Upper lobe of left lung (tissue), 6 donors: ENCODE measurements at regions not wholly inside any gene's neighbourhood (a gene's known extent, or its start where the extent isn't known, plus 50 kb on each side); places are given as distances from the start of the nearest gene placed in this dataset.

Experiments
- ATAC-seq, 2 donors: fragments of 200-7000 bp; cut with Tn5 transposase; one replicate each; pipeline ENCODE4 v1.9.1; 2022; ENCODE audit warnings: mild to moderate bottlenecking in 2 of 2, moderate library complexity in 2 of 2; ENCODE audit not compliant: low FRiP score in 2 of 2
- DNase-seq, 2 donors: peaks; one replicate each; pipeline ENCODE4 v3.0.0-alpha.2; 2019 to 2020
- H3K27ac ChIP-seq, 4 donors: fragments of 200-600 bp; sonication (generic); one replicate each; pipeline ENCODE4 v1.5.1; 2016 to 2019
- H3K27me3 ChIP-seq, 4 donors: fragments of 200-600 bp; sonication (generic); one replicate each; pipeline ENCODE4 v1.5.1; 2017 to 2019
- H3K36me3 ChIP-seq, 4 donors: fragments of 200-600 bp; sonication (generic); one replicate each; pipeline ENCODE4 v1.5.1; 2016 to 2019
- H3K4me1 ChIP-seq, 4 donors: fragments of 200-600 bp; sonication (generic); one replicate each; pipeline ENCODE4 v1.5.1; 2018 to 2019
- H3K4me3 ChIP-seq, 4 donors: fragments of 200-600 bp; sonication (generic); one replicate each; pipeline ENCODE4 v1.5.1; 2017 to 2019; ENCODE audit warnings: mild to moderate bottlenecking in 2 of 4, moderate library complexity in 1 of 4
- H3K9me3 ChIP-seq, 4 donors: fragments of 200-600 bp; sonication (generic); one replicate each; pipeline ENCODE4 v1.5.1; 2018 to 2019
- CTCF ChIP-seq, 6 experiments: fragments of 450-650 bp in 4 of 6; fragments of 200-600 bp in 2 of 6; sonication (generic) in 2 of 6; IDR thresholded peaks; one replicate each; pipeline ENCODE4 v1.5.1; 2016 to 2019; ENCODE audit warnings: antibody characterized with exemption in 6 of 6
- EP300 ChIP-seq, 4 donors: sonication (generic); formaldehyde crosslinking; IDR thresholded peaks; one replicate each; pipeline ENCODE4 v1.5.1; 2017; ENCODE audit warnings: antibody characterized with exemption in 4 of 4, control low read depth in 2 of 4
- POLR2A ChIP-seq, 4 donors: fragments of 450-650 bp; IDR thresholded peaks; one replicate each; pipeline ENCODE4 v1.5.1; 2016 to 2017; ENCODE audit warnings: antibody characterized with exemption in 4 of 4, mild to moderate bottlenecking in 2 of 4
- POLR2AphosphoS5 ChIP-seq, 2 donors: sonication (generic); formaldehyde crosslinking; IDR thresholded peaks; one replicate each; pipeline ENCODE4 v1.5.1; 2017; ENCODE audit warnings: antibody characterized with exemption in 2 of 2
- WGBS, 2 donors: methylation state at CpG; one replicate each; pipeline ENCODE4 v1.1.5; 2017 to 2018; 5-methylcytosine and 5-hydroxymethylcytosine counted together
- donor health status: DM: no; HTN: no; CAD: no; lungs with moderate emphysema.
- donor health status: DM: no; HTN: yes; CAD: no; lungs with severe emphysema.

- H3K36me3 ChIP-seq = no peaks in the 10 kb centered on the region
- WGBS, 2 donors = 52 to 62% methylated on average over 1 of the region's 1 CpG
- H3K4me3 ChIP-seq = no peak overlapping the region
- H3K27ac ChIP-seq = no peak overlapping the region
- ATAC-seq = no peak
- DNase-seq = no peak
- no peaks in the 10 kb centered on the region for H3K4me1 ChIP-seq
- TF ChIP-seq CTCF (IDR thresholded peaks at IDR 0.05) (no peak), POLR2A (IDR thresholded peaks at IDR 0.05) (no peak), EP300 (IDR thresholded peaks at IDR 0.05) (no peak), POLR2AphosphoS5 (IDR thresholded peaks at IDR 0.05) (no peak)
- H3K27me3 ChIP-seq = no peaks in the 10 kb centered on the region
- no peaks in the 10 kb centered on the region for H3K9me3 ChIP-seq
Measured at GRCh38 chr6:141026504-141026903, 1106.2 kb upstream of the GJE1 start.

GRCh38 chr6:141024526-141024925 lies 1108.2 kb upstream of the GJE1 start:
- H3K36me3 ChIP-seq = no peaks in the 10 kb centered on the region
- H3K27ac ChIP-seq = no peak overlapping the region
- no peaks in the 10 kb centered on the region for H3K27me3 ChIP-seq
- no peaks in the 10 kb centered on the region for H3K4me1 ChIP-seq
- WGBS, 2 donors = 79 to 84% methylated on average over 2 of the region's 2 CpGs
- no peaks in the 10 kb centered on the region for H3K9me3 ChIP-seq
- no peak overlapping the region for H3K4me3 ChIP-seq
- TF ChIP-seq EP300 (IDR thresholded peaks at IDR 0.05) = no peak
- no peak for TF ChIP-seq POLR2A (IDR thresholded peaks at IDR 0.05)
- TF ChIP-seq CTCF (IDR thresholded peaks at IDR 0.05) = no peak
- TF ChIP-seq POLR2AphosphoS5 (IDR thresholded peaks at IDR 0.05) = no peak
- DNase-seq (no peak), ATAC-seq (no peak)

- no peaks in the 10 kb centered on the region for H3K4me1 ChIP-seq
- no peak for DNase-seq
- no peaks in the 10 kb centered on the region for H3K27me3 ChIP-seq
- H3K36me3 ChIP-seq = no peaks in the 10 kb centered on the region
- ATAC-seq = no peak
- WGBS, 2 donors = 79 to 83% methylated on average over 5 of the region's 5 CpGs
- no peak overlapping the region for H3K4me3 ChIP-seq
- no peak for TF ChIP-seq CTCF (IDR thresholded peaks at IDR 0.05)
- H3K9me3 ChIP-seq = no peaks in the 10 kb centered on the region
- no peak overlapping the region for H3K27ac ChIP-seq
Measured at GRCh38 chr6:141017941-141018340, 1114.8 kb upstream of the GJE1 start.

- TF ChIP-seq CTCF (IDR thresholded peaks at IDR 0.05) (no peak), POLR2AphosphoS5 (IDR thresholded peaks at IDR 0.05) (no peak)
- H3K4me3 ChIP-seq = no peak overlapping the region
- H3K9me3 ChIP-seq = no peaks in the 10 kb centered on the region
- 81% methylated on average over 2 of the region's 2 CpGs for WGBS, 2 donors
- no peak for ATAC-seq
- no peaks in the 10 kb centered on the region for H3K27me3 ChIP-seq
- DNase-seq = no peak
- H3K36me3 ChIP-seq = no peaks in the 10 kb centered on the region
- no peak overlapping the region for H3K27ac ChIP-seq
- no peaks in the 10 kb centered on the region for H3K4me1 ChIP-seq
Measured at GRCh38 chr6:141000917-141001316, 1131.8 kb upstream of the GJE1 start.

- 93 to 97% methylated on average over 1 of the region's 1 CpG for WGBS, 2 donors
- Histone ChIP-seq H3K27ac (no peak overlapping the region), H3K4me1 (no peaks in the 10 kb centered on the region), H3K9me3 (no peaks in the 10 kb centered on the region), H3K27me3 (no peaks in the 10 kb centered on the region), H3K4me3 (no peak overlapping the region), H3K36me3 (no peaks in the 10 kb centered on the region)
- DNase-seq = no peak
- no peak for ATAC-seq
- TF ChIP-seq POLR2A (IDR thresholded peaks at IDR 0.05) (no peak), CTCF (IDR thresholded peaks at IDR 0.05) (no peak), POLR2AphosphoS5 (IDR thresholded peaks at IDR 0.05) (no peak)
Measured at GRCh38 chr6:140993515-140993914, 1139.2 kb upstream of the GJE1 start.
